ENCODE measurements at regions not wholly inside any gene's neighbourhood (a gene's known extent, or its start where the extent isn't known, plus 50 kb on each side); places are given as distances from the start of the nearest gene placed in this dataset.

DNA sequence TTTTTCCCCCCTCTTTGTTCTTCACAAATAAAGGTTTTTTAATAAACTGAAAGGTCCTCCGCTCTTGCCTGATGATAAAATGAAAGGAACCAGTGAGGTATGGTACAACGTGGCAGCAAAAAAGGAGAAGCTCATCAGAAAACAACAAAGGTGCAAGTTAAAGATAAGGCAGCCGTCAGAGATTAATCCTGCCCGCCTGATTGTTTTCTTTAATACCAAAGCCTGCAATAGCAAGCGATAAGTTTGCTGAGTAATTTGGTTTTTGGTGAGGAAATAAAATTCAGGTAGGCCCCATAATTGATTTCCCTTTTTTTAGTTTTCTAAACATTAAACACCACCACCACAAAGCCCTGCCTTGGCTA lies 177.9 kb downstream of the MBOAT1 start:
- TF ChIP-seq CTCF (conservative IDR thresholded peaks at IDR 0.05; ENCODE audit: low read depth, low read length), result no peak
- no peak for TF ChIP-seq POLR2A (IDR thresholded peaks at IDR 0.05; ENCODE audit: low read depth, low read length)
- TF ChIP-seq RAD21 (IDR thresholded peaks at IDR 0.05; ENCODE audit: low read length), result no peak
- no peak for TF ChIP-seq NFE2L2 (IDR thresholded peaks at IDR 0.05; ENCODE audit: low read depth, low read length)
